ENCODE measurements at regions not wholly inside any gene's neighbourhood (a gene's known extent, or its start where the extent isn't known, plus 50 kb on each side); places are given as distances from the start of the nearest gene placed in this dataset.

DNA sequence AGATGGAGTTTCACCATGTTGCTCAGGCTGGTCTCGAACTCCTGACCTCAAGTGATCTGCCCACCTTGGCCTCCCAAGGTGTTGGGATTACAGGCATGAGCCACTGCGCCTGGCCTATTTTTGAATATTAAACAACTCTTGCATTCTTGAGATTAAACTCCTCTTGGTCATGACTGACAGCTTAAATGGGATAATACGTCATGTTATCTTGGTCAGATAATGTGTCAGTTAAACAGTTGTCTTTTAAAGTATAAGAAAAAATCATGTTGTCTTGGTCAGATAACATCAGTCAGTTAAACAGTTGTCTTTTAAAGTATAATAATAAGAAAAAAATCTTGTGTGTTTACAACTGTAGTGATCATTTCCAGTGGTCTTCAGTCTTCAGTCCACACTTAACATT is 73.6 kb upstream of the SYPL1 start:
- H3K27ac ChIP-seq, result no peak overlapping the region
- H3K4me3 ChIP-seq, result no peak overlapping the region
- ATAC-seq, result no peak
- no peaks in the 10 kb centered on the region for H3K36me3 ChIP-seq
- TF ChIP-seq, protein P1, sequence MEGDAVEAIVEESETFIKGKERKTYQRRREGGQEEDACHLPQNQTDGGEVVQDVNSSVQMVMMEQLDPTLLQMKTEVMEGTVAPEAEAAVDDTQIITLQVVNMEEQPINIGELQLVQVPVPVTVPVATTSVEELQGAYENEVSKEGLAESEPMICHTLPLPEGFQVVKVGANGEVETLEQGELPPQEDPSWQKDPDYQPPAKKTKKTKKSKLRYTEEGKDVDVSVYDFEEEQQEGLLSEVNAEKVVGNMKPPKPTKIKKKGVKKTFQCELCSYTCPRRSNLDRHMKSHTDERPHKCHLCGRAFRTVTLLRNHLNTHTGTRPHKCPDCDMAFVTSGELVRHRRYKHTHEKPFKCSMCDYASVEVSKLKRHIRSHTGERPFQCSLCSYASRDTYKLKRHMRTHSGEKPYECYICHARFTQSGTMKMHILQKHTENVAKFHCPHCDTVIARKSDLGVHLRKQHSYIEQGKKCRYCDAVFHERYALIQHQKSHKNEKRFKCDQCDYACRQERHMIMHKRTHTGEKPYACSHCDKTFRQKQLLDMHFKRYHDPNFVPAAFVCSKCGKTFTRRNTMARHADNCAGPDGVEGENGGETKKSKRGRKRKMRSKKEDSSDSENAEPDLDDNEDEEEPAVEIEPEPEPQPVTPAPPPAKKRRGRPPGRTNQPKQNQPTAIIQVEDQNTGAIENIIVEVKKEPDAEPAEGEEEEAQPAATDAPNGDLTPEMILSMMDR (IDR thresholded peaks at IDR 0.05), result no peak
- no peak for TF ChIP-seq POLR2A (IDR thresholded peaks at IDR 0.05)
- H3K9me3 ChIP-seq, result peaks cover 0 to 6% (median 0%) of the 10 kb centered on the region in 12 donors
- H3K27me3 ChIP-seq, result no peaks in the 10 kb centered on the region
- intact Hi-C loops (cut with DNase I), result no loop called here
- H3K4me1 ChIP-seq, result peaks cover 0 to 3% (median 0%) of the 10 kb centered on the region in 12 donors
- WGBS, 4 donors, result 73 to 81% (median 75%) methylated on average over 3 of the region's 3 CpGs
- no peak for DNase-seq

DNA sequence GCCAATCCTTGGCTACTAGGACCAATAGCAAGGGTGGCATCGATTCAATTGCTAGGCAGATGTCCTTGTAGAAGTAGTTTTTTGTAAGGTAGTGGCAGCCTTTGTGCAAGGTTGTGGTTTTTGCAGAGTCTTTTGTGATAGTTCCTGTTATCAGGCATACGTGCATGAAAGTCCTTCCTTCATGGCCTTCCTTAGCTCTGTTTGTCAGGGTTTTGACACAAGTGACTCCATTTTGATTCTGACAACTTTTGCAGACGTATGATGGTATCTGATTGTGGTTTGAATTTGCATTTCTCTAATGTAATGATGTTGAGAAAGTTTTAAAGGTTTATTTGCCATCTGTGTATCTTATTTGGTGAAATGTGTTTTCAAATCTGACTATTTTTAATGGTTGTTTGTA is 71.8 kb upstream of the SYPL1 start:
- TF ChIP-seq, protein P1 (IDR thresholded peaks at IDR 0.05), result no peak
- no peak for TF ChIP-seq POLR2A (IDR thresholded peaks at IDR 0.05)
- Histone ChIP-seq H3K9me3 (peaks cover 0 to 6% (median 0%) of the 10 kb centered on the region in 12 donors), H3K4me3 (no peak overlapping the region), H3K36me3 (no peaks in the 10 kb centered on the region), H3K27me3 (no peaks in the 10 kb centered on the region), H3K27ac (no peak overlapping the region), H3K4me1 (peaks cover 0 to 11% (median 1%) of the 10 kb centered on the region in 12 donors)
- DNase-seq (no peak), ATAC-seq (no peak)
- intact Hi-C loops (cut with DNase I), result loop anchor here in 1 of 10 donors (5.0 kb wide), 1 partner anchor 33 kb away; no protein-coding TSS in a partner anchor
- 80 to 88% (median 85%) methylated on average over 3 of the region's 3 CpGs for WGBS, 4 donors

DNA sequence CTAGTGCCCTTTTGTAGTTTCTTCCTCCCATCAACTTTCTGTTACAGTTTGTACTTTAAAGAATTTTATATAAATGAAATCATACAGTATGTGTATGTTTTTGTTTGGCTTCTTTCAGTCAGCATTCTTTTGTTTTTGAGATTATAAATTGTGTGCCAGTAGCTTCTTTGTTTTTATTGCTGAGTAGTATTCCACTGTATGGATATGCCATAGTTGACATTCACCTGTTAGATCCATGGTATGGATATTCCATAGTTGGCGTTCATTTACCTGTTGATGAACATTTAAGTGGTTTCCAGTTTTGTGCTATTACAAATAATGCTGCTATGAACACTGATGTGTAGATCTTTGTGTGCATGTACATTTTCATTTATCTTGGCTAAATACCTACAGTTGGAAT is 70.8 kb upstream of the SYPL1 start:
- TF ChIP-seq, protein P1 (IDR thresholded peaks at IDR 0.05), result no peak
- no peak for TF ChIP-seq POLR2A (IDR thresholded peaks at IDR 0.05)
- intact Hi-C loops (cut with DNase I), result loop anchor here in 1 of 10 donors (5.0 kb wide), 1 partner anchor 34 kb away; no protein-coding TSS in a partner anchor
- H3K27ac ChIP-seq, result no peak overlapping the region

DNA sequence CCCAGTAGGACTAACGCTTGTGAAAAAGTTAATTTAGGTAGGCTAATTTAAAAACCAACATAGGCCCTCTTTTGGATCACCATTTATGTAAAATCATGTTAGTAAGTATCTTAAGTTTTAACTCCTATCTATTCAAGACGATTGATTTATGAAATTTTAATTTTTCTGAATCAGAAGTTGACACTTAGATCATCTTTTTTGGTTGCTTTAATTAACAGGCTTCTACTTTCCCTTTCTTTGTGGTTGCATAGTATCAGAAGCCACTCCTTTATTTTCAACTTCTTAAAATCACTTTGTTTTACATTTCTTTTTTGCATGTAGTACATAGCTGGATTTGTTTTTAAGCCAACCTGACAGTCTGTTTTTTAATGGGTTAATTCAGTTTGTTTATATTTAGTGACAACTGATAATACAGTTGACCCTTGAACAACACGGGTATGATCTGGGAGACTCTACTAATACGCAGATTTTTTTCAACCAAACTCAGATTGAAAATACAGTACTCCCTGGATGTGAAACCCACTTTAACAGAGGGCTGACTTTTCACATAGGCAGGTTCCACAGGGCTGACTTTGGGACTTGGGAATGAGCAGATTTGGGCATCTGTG is 69.7 kb upstream of the SYPL1 start:
- no peak overlapping the region for H3K27ac ChIP-seq
- H3K27me3 ChIP-seq, result no peaks in the 10 kb centered on the region
- H3K4me1 ChIP-seq, result peaks cover 4 to 32% (median 17%) of the 10 kb centered on the region in 12 donors
- no peaks in the 10 kb centered on the region for H3K36me3 ChIP-seq
- H3K9me3 ChIP-seq, result peaks cover 0 to 6% (median 0%) of the 10 kb centered on the region in 12 donors
- H3K4me3 ChIP-seq, result no peak overlapping the region
- WGBS, 4 donors, result 73 to 78% (median 75%) methylated on average over 4 of the region's 4 CpGs
- TF ChIP-seq POLR2A (IDR thresholded peaks at IDR 0.05), result no peak
- TF ChIP-seq, protein P1 (IDR thresholded peaks at IDR 0.05), result no peak
- intact Hi-C loops (cut with DNase I), result loop anchor here in 1 of 10 donors (5.0 kb wide), 1 partner anchor 36 kb away; no protein-coding TSS in a partner anchor
- no peak for DNase-seq
- ATAC-seq, result no peak

More for the DNA sequence above, 70.8 kb upstream of the SYPL1 start:
- 97 to 100% (median 98%) methylated on average over 1 of the region's 1 CpG for whole genome bisulfite sequencing, 4 donors
- ATAC-seq (no peak), DNase-seq (no peak)
- Histone ChIP-seq H3K27me3 (no peaks in the 10 kb centered on the region), H3K4me3 (no peak overlapping the region), H3K4me1 (peaks cover 0 to 20% (median 7%) of the 10 kb centered on the region in 12 donors), H3K9me3 (peaks cover 0 to 6% (median 0%) of the 10 kb centered on the region in 12 donors), H3K36me3 (no peaks in the 10 kb centered on the region)
